ENCODE measurements at regions not wholly inside any gene's neighbourhood (a gene's known extent, or its start where the extent isn't known, plus 50 kb on each side); places are given as distances from the start of the nearest gene placed in this dataset.
"Not testable (repeated sequence)": the region's sequence is repeated elsewhere in the genome, so short reads cannot be mapped to it uniquely, and the experiment has no call there.

GRCh38 chr6:86087954-86088353, 445.3 kb upstream of the SYNCRIP start:
- Mint-ChIP-seq H3K9me3 (peaks cover 10 to 65% (median 38%) of the 10 kb centered on the region in 6 donors), H3K36me3 (peaks cover 0 to 6% (median 0%) of the 10 kb centered on the region in 3 donors), H3K27ac (no peak overlapping the region), H3K4me3 (no peak overlapping the region), H3K4me1 (no peaks in the 10 kb centered on the region), H3K27me3 (ENCODE audit: low read depth in 3 of 3) (peaks cover 0 to 1% (median 0%) of the 10 kb centered on the region in 3 donors)
- DNase-seq: no peak

- H3K27ac Mint-ChIP-seq: no peak overlapping the region
- no peaks in the 10 kb centered on the region for H3K36me3 Mint-ChIP-seq
- no peaks in the 10 kb centered on the region for H3K4me1 Mint-ChIP-seq
- no peak for DNase-seq
- peaks cover 2 to 47% (median 13%) of the 10 kb centered on the region in 6 donors for H3K9me3 Mint-ChIP-seq
- no peak overlapping the region for H3K4me3 Mint-ChIP-seq
- no peaks in the 10 kb centered on the region for H3K27me3 Mint-ChIP-seq (ENCODE audit: low read depth in 3 of 3)
These were observed 437.3 kb upstream of the SYNCRIP start for GRCh38 chr6:86079938-86080337.

- H3K4me1 Mint-ChIP-seq: no peaks in the 10 kb centered on the region
- peaks cover 4 to 14% (median 9%) of the 10 kb centered on the region in 6 donors for H3K9me3 Mint-ChIP-seq
- no peak overlapping the region for H3K27ac Mint-ChIP-seq
- no peaks in the 10 kb centered on the region for H3K36me3 Mint-ChIP-seq
- no peak for DNase-seq
- no peaks in the 10 kb centered on the region for H3K27me3 Mint-ChIP-seq (ENCODE audit: low read depth in 3 of 3)
- no peak overlapping the region for H3K4me3 Mint-ChIP-seq
These were observed 427.5 kb upstream of the SYNCRIP start for GRCh38 chr6:86070151-86070550.

- not testable (repeated sequence) for H3K36me3 Mint-ChIP-seq; DNase-seq; H3K27ac Mint-ChIP-seq; H3K4me1 Mint-ChIP-seq; H3K4me3 Mint-ChIP-seq; H3K27me3 Mint-ChIP-seq (ENCODE audit: low read depth in 3 of 3)
- peaks cover 11 to 37% (median 26%) of the 10 kb centered on the region in 6 donors for H3K9me3 Mint-ChIP-seq
These were observed 422.3 kb upstream of the SYNCRIP start for GRCh38 chr6:86065002-86065401.

GRCh38 chr6:86057293-86057980, 414.8 kb upstream of the SYNCRIP start:
- H3K4me3 Mint-ChIP-seq; DNase-seq; H3K36me3 Mint-ChIP-seq; H3K4me1 Mint-ChIP-seq; H3K27ac Mint-ChIP-seq; H3K27me3 Mint-ChIP-seq (ENCODE audit: low read depth in 3 of 3): not testable (repeated sequence)
- H3K9me3 Mint-ChIP-seq: peaks cover 14 to 30% (median 26%) of the 10 kb centered on the region in 6 donors

GRCh38 chr6:86045038-86045437, 402.4 kb upstream of the SYNCRIP start:
- Mint-ChIP-seq H3K27me3 (ENCODE audit: low read depth in 3 of 3) (no peaks in the 10 kb centered on the region), H3K9me3 (peaks cover 3 to 29% (median 14%) of the 10 kb centered on the region in 6 donors), H3K36me3 (no peaks in the 10 kb centered on the region), H3K4me3 (no peak overlapping the region), H3K27ac (no peak overlapping the region), H3K4me1 (no peaks in the 10 kb centered on the region)
- DNase-seq: no peak

GRCh38 chr6:86042214-86042613, 399.5 kb upstream of the SYNCRIP start:
- Mint-ChIP-seq H3K9me3 (peaks cover 5 to 26% (median 14%) of the 10 kb centered on the region in 6 donors), H3K36me3 (no peaks in the 10 kb centered on the region), H3K4me3 (no peak overlapping the region), H3K27ac (no peak overlapping the region), H3K4me1 (no peaks in the 10 kb centered on the region), H3K27me3 (ENCODE audit: low read depth in 3 of 3) (no peaks in the 10 kb centered on the region)
- no peak for DNase-seq

- Mint-ChIP-seq H3K9me3 (peaks cover 15 to 40% (median 22%) of the 10 kb centered on the region in 6 donors), H3K4me1 (no peaks in the 10 kb centered on the region), H3K36me3 (no peaks in the 10 kb centered on the region), H3K27ac (no peak overlapping the region), H3K27me3 (ENCODE audit: low read depth in 3 of 3) (peaks cover 0 to 2% (median 0%) of the 10 kb centered on the region in 3 donors), H3K4me3 (no peak overlapping the region)
- DNase-seq: no peak
These were observed 389.0 kb upstream of the SYNCRIP start for GRCh38 chr6:86031713-86032112.

GRCh38 chr6:86030875-86031274, 388.2 kb upstream of the SYNCRIP start:
- Mint-ChIP-seq H3K27ac (no peak overlapping the region), H3K27me3 (ENCODE audit: low read depth in 3 of 3) (peaks cover 0 to 2% (median 0%) of the 10 kb centered on the region in 3 donors), H3K4me3 (no peak overlapping the region), H3K36me3 (no peaks in the 10 kb centered on the region), H3K4me1 (no peaks in the 10 kb centered on the region), H3K9me3 (peaks cover 15 to 40% (median 22%) of the 10 kb centered on the region in 6 donors)
- DNase-seq: no peak

- H3K36me3 Mint-ChIP-seq: no peaks in the 10 kb centered on the region
- no peak overlapping the region for H3K27ac Mint-ChIP-seq
- H3K4me1 Mint-ChIP-seq: no peaks in the 10 kb centered on the region
- no peak overlapping the region for H3K4me3 Mint-ChIP-seq
- H3K27me3 Mint-ChIP-seq (ENCODE audit: low read depth in 3 of 3): peaks cover 0 to 2% (median 0%) of the 10 kb centered on the region in 3 donors
- H3K9me3 Mint-ChIP-seq: peaks cover 11 to 22% (median 19%) of the 10 kb centered on the region in 6 donors
- no peak for DNase-seq
These were observed 386.1 kb upstream of the SYNCRIP start for GRCh38 chr6:86028776-86029175.

- not testable (repeated sequence) for DNase-seq; H3K4me1 Mint-ChIP-seq; H3K36me3 Mint-ChIP-seq; H3K27ac Mint-ChIP-seq; H3K4me3 Mint-ChIP-seq; H3K27me3 Mint-ChIP-seq (ENCODE audit: low read depth in 3 of 3)
- peaks cover 11 to 18% (median 13%) of the 10 kb centered on the region in 6 donors for H3K9me3 Mint-ChIP-seq
These were observed 384.2 kb upstream of the SYNCRIP start for GRCh38 chr6:86026890-86027289.

GRCh38 chr6:86017236-86017635, 374.6 kb upstream of the SYNCRIP start:
- H3K4me3 Mint-ChIP-seq: no peak overlapping the region
- H3K9me3 Mint-ChIP-seq: peaks cover 2 to 22% (median 9%) of the 10 kb centered on the region in 6 donors
- H3K36me3 Mint-ChIP-seq: no peaks in the 10 kb centered on the region
- no peak for DNase-seq
- H3K27ac Mint-ChIP-seq: no peak overlapping the region
- no peaks in the 10 kb centered on the region for H3K4me1 Mint-ChIP-seq
- peaks cover 0 to 2% (median 0%) of the 10 kb centered on the region in 3 donors for H3K27me3 Mint-ChIP-seq (ENCODE audit: low read depth in 3 of 3)

- H3K27me3 Mint-ChIP-seq (ENCODE audit: low read depth in 3 of 3): peaks cover 0 to 2% (median 0%) of the 10 kb centered on the region in 3 donors
- H3K4me1 Mint-ChIP-seq: no peaks in the 10 kb centered on the region
- no peaks in the 10 kb centered on the region for H3K36me3 Mint-ChIP-seq
- H3K27ac Mint-ChIP-seq: no peak overlapping the region
- DNase-seq: no peak
- peaks cover 2 to 22% (median 9%) of the 10 kb centered on the region in 6 donors for H3K9me3 Mint-ChIP-seq
- no peak overlapping the region for H3K4me3 Mint-ChIP-seq
These were observed 373.9 kb upstream of the SYNCRIP start for GRCh38 chr6:86016567-86016966.

GRCh38 chr6:86016077-86016476, 373.4 kb upstream of the SYNCRIP start:
- Mint-ChIP-seq H3K27ac (no peak overlapping the region), H3K27me3 (ENCODE audit: low read depth in 3 of 3) (peaks cover 0 to 2% (median 0%) of the 10 kb centered on the region in 3 donors), H3K4me1 (no peaks in the 10 kb centered on the region), H3K9me3 (peaks cover 2 to 22% (median 9%) of the 10 kb centered on the region in 6 donors), H3K4me3 (no peak overlapping the region), H3K36me3 (no peaks in the 10 kb centered on the region)
- DNase-seq: no peak

GRCh38 chr6:86012991-86013390, 370.3 kb upstream of the SYNCRIP start:
- not testable (repeated sequence) for H3K4me1 Mint-ChIP-seq; H3K4me3 Mint-ChIP-seq; H3K27me3 Mint-ChIP-seq (ENCODE audit: low read depth in 3 of 3); H3K27ac Mint-ChIP-seq; DNase-seq; H3K36me3 Mint-ChIP-seq
- H3K9me3 Mint-ChIP-seq: peaks cover 0 to 15% (median 8%) of the 10 kb centered on the region in 6 donors

All from immature natural killer cell (primary cell).